Left lung (tissue), 4 donors: ENCODE measurements at regions not wholly inside any gene's neighbourhood (a gene's known extent, or its start where the extent isn't known, plus 50 kb on each side); places are given as distances from the start of the nearest gene placed in this dataset.

Experiments used
- ATAC-seq: fragments of 200-7000 bp; cut with Tn5 transposase; one replicate; pipeline ENCODE4 v1.9.1; 2020; ENCODE audit warnings: moderate library complexity
- DNase-seq, 4 donors: peaks; one replicate each; pipeline ENCODE4 v3.0.0-alpha.2; 2013 to 2020
- H3K27ac ChIP-seq, 2 donors: fragments of 200-600 bp; sonication (generic) in 1 of 2; one replicate each; pipeline versions ENCODE4 v1.5.0 to v1.8.0; 2020 to 2021
- H3K27me3 ChIP-seq, 2 donors: fragments of 200-600 bp; sonication (generic) in 1 of 2; one replicate each; pipeline versions ENCODE4 v1.5.0 to v1.8.0; 2020 to 2021
- H3K36me3 ChIP-seq, 2 donors: fragments of 200-600 bp; sonication (generic) in 1 of 2; one replicate each; pipeline versions ENCODE4 v1.5.0 to v1.8.0; 2020 to 2021
- H3K4me1 ChIP-seq, 2 donors: fragments of 200-600 bp; one replicate each; pipeline ENCODE4 v1.8.0; 2021
- H3K4me3 ChIP-seq, 2 donors: fragments of 200-600 bp; sonication (generic) in 1 of 2; one replicate each; pipeline versions ENCODE4 v1.5.0 to v1.8.0; 2020 to 2021; ENCODE audit warnings: mild to moderate bottlenecking in 1 of 2
- H3K9me3 ChIP-seq, 2 donors: fragments of 200-600 bp; sonication (generic) in 1 of 2; one replicate each; pipeline versions ENCODE4 v1.5.0 to v1.8.0; 2020 to 2021
- CTCF ChIP-seq, 2 donors: fragments of 200-600 bp; sonication (generic) in 1 of 2; IDR thresholded peaks; one replicate each; pipeline versions ENCODE4 v1.5.0 to v1.8.0; 2021; ENCODE audit warnings: antibody characterized with exemption in 2 of 2
- intact Hi-C, 2 donors: fragments of 100-400 bp; cut with DNase I; formaldehyde crosslinking; loops; one replicate each; pipeline versions ENCODE4 v1.11.2 to v1.14.2; 2022
- donor health status: DM: no; HTN: yes; CAD: no.
- donor health status: DM: no; HTN: no; CAD: no.

GRCh38 chr12:132386926-132387497 lies 57.6 kb upstream of the GALNT9 start:
- Histone ChIP-seq H3K36me3 (no peaks in the 10 kb centered on the region), H3K9me3 (no peaks in the 10 kb centered on the region), H3K27me3 (peaks cover 19 to 66% of the 10 kb centered on the region in 2 donors), H3K27ac (no peak overlapping the region), H3K4me3 (no peak overlapping the region), H3K4me1 (no peaks in the 10 kb centered on the region)
- DNase-seq (peak in 2 of 4 donors; percentile 19 to 53), ATAC-seq (no peak)
- intact Hi-C loops, result no loop called here
- TF ChIP-seq CTCF (IDR thresholded peaks at IDR 0.05), result no peak

- Histone ChIP-seq H3K27me3 (peaks cover 19 to 66% of the 10 kb centered on the region in 2 donors), H3K4me3 (no peak overlapping the region), H3K36me3 (no peaks in the 10 kb centered on the region), H3K9me3 (no peaks in the 10 kb centered on the region), H3K27ac (no peak overlapping the region), H3K4me1 (no peaks in the 10 kb centered on the region)
- intact Hi-C loops, result no loop called here
- DNase-seq, result peak in 2 of 4 donors; percentile 22 to 62
- no peak for ATAC-seq
- TF ChIP-seq CTCF (IDR thresholded peaks at IDR 0.05), result no peak
These were observed 56.7 kb upstream of the GALNT9 start for GRCh38 chr12:132385923-132386751.

- ATAC-seq (peak; percentile 60), DNase-seq (peak in 2 of 4 donors; percentile 13 to 19)
- peaks cover 19 to 66% of the 10 kb centered on the region in 2 donors for H3K27me3 ChIP-seq
- H3K27ac ChIP-seq, result no peak overlapping the region
- intact Hi-C loops, result no loop called here
- H3K9me3 ChIP-seq, result no peaks in the 10 kb centered on the region
- no peaks in the 10 kb centered on the region for H3K4me1 ChIP-seq
- TF ChIP-seq CTCF (IDR thresholded peaks at IDR 0.05), result no peak
- no peak overlapping the region for H3K4me3 ChIP-seq
- no peaks in the 10 kb centered on the region for H3K36me3 ChIP-seq
These were observed 55.8 kb upstream of the GALNT9 start for GRCh38 chr12:132384916-132385774.

GRCh38 chr12:132380641-132381040 lies 51.3 kb upstream of the GALNT9 start:
- Histone ChIP-seq H3K27ac (no peak overlapping the region), H3K36me3 (no peaks in the 10 kb centered on the region), H3K4me1 (no peaks in the 10 kb centered on the region), H3K4me3 (no peak overlapping the region), H3K9me3 (no peaks in the 10 kb centered on the region), H3K27me3 (peaks cover 6 to 59% of the 10 kb centered on the region in 2 donors)
- no peak for DNase-seq
- no peak for TF ChIP-seq CTCF (IDR thresholded peaks at IDR 0.05)
- intact Hi-C loops, result no loop called here
- no peak for ATAC-seq

- Histone ChIP-seq H3K4me1 (no peaks in the 10 kb centered on the region), H3K9me3 (no peaks in the 10 kb centered on the region), H3K4me3 (no peak overlapping the region), H3K27me3 (peaks cover 3 to 59% of the 10 kb centered on the region in 2 donors), H3K36me3 (no peaks in the 10 kb centered on the region), H3K27ac (no peak overlapping the region)
- DNase-seq, result peak in 1 of 4 donors; percentile 72
- intact Hi-C loops, result no loop called here
- no peak for TF ChIP-seq CTCF (IDR thresholded peaks at IDR 0.05)
- no peak for ATAC-seq
These were observed 50.6 kb upstream of the GALNT9 start for GRCh38 chr12:132379996-132380395.
